Transverse colon (tissue), 4 donors: ENCODE measurements at regions not wholly inside any gene's neighbourhood (a gene's known extent, or its start where the extent isn't known, plus 50 kb on each side); places are given as distances from the start of the nearest gene placed in this dataset.

Experiments used
- EP300 ChIP-seq: sonication (generic); formaldehyde crosslinking; IDR thresholded peaks from one replicate; pipeline ENCODE4 v1.6.1; 2017; ENCODE audit warnings: antibody characterized with exemption, low read depth
- POLR2A ChIP-seq: fragments of 450-650 bp; IDR thresholded peaks from one replicate; pipeline ENCODE4 v1.6.1; 2016; ENCODE audit warnings: antibody characterized with exemption, mild to moderate bottlenecking, moderate library complexity
- POLR2AphosphoS5 ChIP-seq, 3 donors: sonication (generic); formaldehyde crosslinking; IDR thresholded peaks; one replicate each; pipeline ENCODE4 v1.6.1; 2016; ENCODE audit warnings: antibody characterized with exemption in 3 of 3
- TF ChIP-seq, protein P1 (sequence below), 5 experiments: fragments of 200-600 bp in 3 of 5; fragments of 450-650 bp in 2 of 5; sonication (generic) in 3 of 5; IDR thresholded peaks; 1 replicate in 2 of 5; 2 replicates in 3 of 5; pipeline ENCODE4 v1.5.1; 2016 to 2017; ENCODE audit warnings: antibody characterized with exemption in 5 of 5, inconsistent platforms in 3 of 5, mild to moderate bottlenecking in 2 of 5, moderate library complexity in 1 of 5

DNA sequence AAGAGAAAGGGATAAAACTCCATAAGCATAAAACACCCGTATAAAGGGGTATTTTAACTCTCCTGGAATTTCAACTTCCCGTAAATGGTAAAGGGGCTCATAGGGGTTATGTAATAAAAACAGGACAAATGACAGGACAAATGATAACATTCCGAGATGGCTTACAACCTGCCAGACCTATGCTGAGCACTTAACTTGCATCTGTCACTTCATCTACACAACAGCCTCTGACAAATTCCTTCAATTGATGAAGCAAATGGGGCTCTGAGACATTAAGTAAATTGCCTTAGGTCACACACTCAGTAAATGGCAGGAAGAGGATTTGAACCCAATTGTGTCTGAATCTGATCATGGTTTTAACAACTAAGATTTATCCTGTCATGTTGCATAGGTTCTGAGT lies 327.6 kb upstream of the SNX7 start:
- TF ChIP-seq POLR2A (no peak), EP300 (no peak), POLR2AphosphoS5 (IDR thresholded peaks at IDR 0.05) (no peak)
- TF ChIP-seq, protein P1, sequence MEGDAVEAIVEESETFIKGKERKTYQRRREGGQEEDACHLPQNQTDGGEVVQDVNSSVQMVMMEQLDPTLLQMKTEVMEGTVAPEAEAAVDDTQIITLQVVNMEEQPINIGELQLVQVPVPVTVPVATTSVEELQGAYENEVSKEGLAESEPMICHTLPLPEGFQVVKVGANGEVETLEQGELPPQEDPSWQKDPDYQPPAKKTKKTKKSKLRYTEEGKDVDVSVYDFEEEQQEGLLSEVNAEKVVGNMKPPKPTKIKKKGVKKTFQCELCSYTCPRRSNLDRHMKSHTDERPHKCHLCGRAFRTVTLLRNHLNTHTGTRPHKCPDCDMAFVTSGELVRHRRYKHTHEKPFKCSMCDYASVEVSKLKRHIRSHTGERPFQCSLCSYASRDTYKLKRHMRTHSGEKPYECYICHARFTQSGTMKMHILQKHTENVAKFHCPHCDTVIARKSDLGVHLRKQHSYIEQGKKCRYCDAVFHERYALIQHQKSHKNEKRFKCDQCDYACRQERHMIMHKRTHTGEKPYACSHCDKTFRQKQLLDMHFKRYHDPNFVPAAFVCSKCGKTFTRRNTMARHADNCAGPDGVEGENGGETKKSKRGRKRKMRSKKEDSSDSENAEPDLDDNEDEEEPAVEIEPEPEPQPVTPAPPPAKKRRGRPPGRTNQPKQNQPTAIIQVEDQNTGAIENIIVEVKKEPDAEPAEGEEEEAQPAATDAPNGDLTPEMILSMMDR (IDR thresholded peaks at IDR 0.05) = no peak
